NCI-H2171 treated with DMSO at 0.1 percent for 48 hours (cell line): ENCODE measurements at regions not wholly inside any gene's neighbourhood (a gene's known extent, or its start where the extent isn't known, plus 50 kb on each side); places are given as distances from the start of the nearest gene placed in this dataset.
"Not testable (repeated sequence)": the region's sequence is repeated elsewhere in the genome, so short reads cannot be mapped to it uniquely, and the experiment has no call there.

ENCODE experiments used
- DNase-seq: peaks from one replicate; lab custom pipeline; 2025; lab: John Stamatoyannopoulos, UW

DNA sequence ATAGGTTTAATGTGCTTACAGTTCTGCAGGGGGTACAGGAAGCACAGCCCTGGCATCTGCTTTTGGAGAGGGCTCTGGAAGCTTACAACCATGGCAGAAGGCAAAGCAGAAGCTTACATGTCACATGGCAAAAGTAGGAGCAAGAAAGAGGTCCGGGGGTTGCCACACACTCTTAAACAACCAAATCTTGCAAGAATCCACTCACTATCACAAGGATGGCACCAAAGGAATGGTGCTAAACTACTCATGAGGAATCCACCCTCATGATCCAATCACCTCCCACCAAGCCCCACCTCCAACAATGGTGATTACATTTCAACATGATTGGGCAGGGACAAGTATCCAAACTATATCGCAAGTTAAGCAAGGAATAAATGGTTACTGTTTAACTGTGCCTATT, 255.8 kb upstream of the AVPR1A start:
- no peak for DNase-seq

DNA sequence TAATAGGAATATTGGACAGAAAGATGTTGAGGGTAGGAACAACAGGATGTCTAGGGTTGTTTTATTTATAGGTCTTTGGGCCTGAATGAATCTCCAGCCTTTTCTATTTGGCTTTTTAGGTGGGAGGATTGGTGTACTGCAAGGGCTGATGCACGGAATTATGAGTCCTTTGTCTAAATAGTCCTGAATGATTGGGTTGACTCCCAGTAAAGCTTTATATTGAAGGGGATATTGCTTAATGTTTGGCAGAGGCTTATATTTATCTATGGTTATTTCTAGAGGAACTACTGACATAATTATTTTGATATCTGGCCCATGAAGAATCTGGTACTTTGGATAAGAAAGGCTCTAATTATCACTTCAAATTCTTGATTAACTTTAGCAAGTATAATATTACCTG, 253.6 kb upstream of the AVPR1A start:
- no peak for DNase-seq

DNA sequence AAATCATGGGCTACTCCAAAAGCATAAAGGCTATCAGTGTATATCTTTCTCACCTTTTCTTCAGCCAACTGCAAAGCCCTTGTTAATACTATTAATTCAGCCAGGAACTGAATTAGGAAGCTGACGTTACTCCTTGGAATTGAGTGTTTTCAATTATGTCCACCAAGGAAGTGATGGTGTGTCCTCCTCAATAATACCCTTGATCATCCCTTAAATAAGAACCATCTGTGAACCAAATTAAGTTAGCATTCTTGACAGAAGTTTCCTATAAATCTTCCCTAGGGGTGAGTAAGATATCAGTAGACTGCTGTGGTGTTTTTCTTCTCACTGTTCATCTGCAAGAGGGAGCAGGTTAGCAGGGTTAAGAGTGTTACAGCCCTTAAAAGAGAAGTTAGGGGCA, 252.3 kb upstream of the AVPR1A start:
- DNase-seq = no peak

DNA sequence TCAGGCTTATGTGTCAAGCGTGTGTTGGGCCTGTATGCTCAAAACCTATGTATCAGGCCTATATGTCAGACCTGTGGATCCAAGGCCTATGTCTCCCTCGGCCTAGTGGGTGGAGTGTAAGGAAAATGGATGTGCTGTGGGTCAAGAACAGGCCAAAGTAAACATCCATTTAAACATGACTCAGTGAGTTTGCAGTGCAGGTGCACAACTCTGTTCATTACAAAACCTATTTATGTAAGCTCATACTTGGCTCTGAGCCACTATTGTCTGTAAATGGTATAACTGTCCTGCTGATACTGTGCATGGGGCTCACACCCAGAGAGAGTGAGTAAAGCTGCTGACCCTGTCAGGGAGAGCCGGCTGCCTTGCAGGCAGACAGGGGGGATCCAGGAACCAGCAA, 249.7 kb upstream of the AVPR1A start:
- DNase-seq = no peak

DNA sequence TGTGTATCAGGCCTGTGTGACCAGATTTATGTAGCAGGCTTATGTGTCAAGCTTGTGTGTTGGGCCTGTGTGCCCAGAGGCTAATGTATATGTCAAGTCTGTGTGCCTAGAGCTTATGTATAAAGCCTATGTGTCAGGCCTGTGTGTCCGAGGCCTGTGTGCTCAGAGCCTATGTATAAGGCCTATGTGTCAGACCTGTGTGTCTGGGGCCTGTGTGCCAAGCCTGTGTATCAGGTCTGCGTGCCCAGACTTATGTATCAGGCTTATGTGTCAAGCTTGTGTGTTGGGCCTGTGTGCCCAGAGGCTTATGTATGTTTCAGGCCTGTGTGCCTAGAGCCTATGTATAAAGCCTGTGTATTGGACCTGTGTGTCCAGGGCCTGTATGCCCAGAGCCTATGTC, 249.3 kb upstream of the AVPR1A start:
- DNase-seq = no peak

DNA sequence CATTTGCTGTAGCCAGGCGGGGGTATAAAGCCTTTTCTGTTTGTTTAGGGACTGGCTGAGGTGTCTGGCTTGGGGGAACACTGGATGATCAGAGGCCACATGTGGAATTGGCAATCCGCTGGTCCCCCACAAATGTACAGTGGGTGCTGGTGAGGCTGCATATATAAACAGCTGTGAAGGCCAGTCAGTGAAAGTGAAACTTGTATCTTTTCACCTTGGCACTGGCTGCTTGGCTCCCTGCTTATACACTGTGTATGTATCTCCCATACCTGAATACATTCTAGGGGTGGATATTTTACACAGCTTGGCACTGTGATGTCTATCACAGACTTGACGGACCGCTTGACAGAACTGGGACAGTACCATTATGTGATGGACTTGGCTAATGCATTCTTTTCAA, 246.8 kb upstream of the AVPR1A start:
- DNase-seq = no peak

GRCh38 chr12:63396135-63396534, 245.1 kb upstream of the AVPR1A start:
- DNase-seq = no peak

- DNase-seq = no peak
Observed at GRCh38 chr12:63394983-63395382, 244.0 kb upstream of the AVPR1A start.

GRCh38 chr12:63394349-63394748, 243.3 kb upstream of the AVPR1A start:
- DNase-seq = no peak

- DNase-seq = no peak
Observed at GRCh38 chr12:63389211-63389610, 238.2 kb upstream of the AVPR1A start.

DNA sequence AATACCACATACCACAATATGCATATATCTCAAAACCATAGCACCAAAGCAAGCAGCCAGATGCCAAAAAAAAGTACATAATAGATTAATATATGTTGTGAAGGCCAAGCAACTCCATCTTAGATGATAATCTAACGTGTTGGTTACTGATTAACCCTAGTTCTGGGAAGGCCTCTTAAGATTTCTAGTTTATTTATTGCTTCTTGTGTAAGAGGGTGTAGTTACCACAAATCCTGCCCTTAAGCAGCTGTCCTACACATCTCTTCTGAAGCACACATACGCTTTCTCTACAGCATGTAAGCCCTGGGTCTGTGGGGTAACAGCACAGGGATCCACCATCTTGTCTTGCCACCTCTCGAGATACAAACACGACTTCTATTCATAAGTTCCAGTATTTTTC, 236.8 kb upstream of the AVPR1A start:
- DNase-seq = no peak

DNA sequence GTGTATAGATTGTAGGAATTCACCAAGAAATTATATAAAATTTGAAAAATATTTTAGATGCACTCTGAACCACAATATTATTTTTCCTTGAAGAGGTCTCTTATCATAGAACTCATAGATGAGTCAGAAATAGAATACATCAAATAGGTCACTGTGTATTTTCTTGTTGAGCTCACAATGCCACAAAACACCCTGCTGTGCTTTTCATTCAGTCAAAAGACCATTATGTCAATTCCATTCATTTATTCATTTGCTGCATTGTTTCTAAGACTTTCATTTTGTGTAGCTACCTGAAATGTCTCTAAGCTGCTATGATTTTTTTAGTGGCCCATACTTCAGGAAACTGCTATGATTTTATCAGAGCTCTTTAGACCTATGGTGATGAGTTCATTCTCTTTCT, 231.9 kb upstream of the AVPR1A start:
- DNase-seq = no peak

DNA sequence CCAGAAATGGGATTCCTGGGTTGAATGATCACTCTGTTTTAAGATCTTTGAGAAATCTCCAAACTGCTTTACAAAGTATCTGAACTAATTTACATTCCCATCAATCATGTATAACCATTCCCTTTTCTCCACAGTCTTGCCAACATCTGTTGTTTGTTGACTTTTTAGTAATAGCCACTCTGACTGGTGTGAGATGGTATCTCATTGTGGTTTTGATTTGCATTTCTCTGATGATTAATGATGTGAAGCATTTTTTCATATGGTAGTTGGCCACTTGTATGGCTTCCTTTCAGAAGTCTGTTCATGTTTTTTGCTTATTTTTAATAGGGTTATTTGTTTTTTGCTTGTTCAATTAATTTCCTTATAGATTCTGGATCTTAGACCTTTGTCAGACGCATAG, 211.8 kb upstream of the AVPR1A start:
- DNase-seq = no peak

DNA sequence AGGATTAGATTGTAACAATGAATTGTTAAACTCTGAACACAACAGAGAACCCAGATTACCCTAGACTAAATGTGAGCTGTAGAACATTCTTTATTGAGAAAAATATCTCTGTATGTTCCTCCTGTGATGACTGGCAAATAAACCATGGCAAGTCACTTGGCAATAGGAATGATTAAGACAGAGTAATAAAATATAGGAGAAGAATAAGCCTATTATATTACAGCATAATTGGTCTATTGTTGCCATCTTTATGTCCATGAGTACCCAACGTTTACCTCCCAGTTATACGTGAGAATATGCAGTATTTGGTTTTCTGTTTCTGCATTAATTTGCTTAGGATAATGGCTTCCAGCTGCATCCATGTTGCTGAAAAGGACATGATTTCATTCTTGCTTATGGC, 211.2 kb upstream of the AVPR1A start:
- DNase-seq = no peak

DNA sequence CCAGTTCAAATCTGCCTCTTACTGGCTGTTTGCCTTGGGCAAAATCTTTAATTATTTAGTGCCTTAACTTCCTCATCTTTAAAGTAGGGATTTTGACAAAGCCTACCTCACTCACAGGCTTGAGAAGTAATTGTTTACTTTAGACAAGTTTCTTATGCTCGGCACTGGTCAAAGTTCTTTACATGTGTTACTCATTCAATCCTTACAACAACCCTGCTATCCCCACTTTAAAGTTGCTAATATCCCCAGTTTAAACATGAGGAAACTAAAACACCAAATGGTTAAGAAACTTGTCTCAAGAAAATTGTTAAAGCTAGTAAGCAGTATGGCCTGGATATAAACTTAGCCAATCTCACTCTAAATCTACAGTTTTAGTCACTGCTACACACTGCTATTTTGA, 204.0 kb upstream of the AVPR1A start:
- no peak for DNase-seq

DNA sequence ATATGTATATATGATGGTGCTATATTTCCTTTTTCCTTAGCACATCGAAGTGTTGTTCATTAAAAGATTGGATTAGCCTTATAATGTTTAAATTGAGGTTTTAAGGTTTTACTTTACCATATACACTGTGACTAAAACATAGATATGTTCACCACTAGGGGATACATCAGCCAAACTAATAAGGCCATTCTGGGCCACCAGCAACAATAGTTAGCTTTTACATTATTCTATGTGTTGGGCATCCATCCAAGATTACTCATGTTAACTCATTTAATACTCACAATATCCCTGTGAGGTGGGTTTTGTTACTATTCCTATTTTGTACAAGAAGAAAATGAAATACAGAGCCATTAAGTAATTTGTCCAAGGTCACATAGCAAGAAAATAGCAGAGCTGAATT, 202.6 kb upstream of the AVPR1A start:
- no peak for DNase-seq

DNA sequence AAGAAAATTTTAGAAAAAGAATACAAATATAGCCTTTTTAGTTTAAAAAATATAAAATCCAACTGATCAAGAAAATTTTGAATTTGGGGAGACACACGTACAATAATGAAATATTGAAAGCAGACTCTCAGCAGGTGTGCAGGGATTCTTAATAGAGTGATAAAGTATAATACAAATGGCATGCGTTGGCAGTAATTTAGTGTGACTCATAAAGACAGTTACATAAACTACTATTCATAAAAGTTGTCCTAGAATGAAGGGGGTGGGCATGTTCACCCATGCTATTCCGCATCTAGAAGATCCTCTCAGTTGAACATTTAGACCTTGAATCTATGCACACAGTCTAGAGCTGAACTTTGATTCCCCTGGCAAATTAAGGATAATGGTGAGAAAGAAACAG, 200.4 kb upstream of the AVPR1A start:
- no peak for DNase-seq

- no peak for DNase-seq
Observed at GRCh38 chr12:63348556-63348955, 197.6 kb upstream of the AVPR1A start.

- DNase-seq = not testable (repeated sequence)
Observed at GRCh38 chr12:63337158-63337557, 186.2 kb upstream of the AVPR1A start.

- DNase-seq = no peak
Observed at GRCh38 chr12:63326260-63326659, 175.3 kb upstream of the AVPR1A start.

DNA sequence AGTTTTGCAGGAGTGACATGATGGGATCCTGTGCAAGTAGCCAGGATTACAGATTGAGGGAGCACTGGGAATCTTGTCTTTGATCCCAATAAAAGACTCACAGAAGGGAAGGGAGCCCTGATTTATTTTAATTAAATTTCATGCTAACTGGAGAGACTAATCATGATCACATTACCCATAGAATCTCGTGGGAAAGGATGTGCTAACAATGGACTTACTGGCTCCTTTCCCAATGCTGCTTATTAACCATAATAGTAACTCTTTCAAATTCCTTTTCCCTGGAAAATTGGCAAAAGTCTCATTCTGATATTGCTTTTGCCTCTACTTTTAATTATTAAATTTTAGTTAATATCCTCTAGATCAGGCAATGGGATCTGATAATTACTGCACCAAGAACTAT, 174.8 kb upstream of the AVPR1A start:
- DNase-seq = no peak

GRCh38 chr12:63323942-63324341, 172.9 kb upstream of the AVPR1A start:
- DNase-seq = no peak

DNA sequence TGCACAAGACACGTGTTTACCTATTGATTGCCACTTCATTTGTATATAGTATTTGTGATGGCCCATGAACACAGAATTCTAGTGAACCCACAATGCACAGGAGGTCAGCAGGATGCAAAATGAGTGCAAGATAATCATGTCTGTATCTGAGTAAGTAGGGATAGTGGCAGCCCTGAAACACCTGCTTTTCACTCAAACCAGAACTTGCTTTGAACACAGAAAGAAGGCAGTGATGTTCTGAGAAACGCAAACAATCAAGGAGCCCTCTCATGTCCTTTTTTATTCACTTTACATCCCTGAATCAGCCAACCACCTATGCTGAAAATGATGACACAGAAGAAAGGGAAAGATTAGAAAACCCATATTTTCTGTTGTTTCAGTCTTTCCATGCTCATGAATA, 170.4 kb upstream of the AVPR1A start:
- no peak for DNase-seq

- DNase-seq = no peak
Observed at GRCh38 chr12:63319936-63320633, 169.1 kb upstream of the AVPR1A start.

DNA sequence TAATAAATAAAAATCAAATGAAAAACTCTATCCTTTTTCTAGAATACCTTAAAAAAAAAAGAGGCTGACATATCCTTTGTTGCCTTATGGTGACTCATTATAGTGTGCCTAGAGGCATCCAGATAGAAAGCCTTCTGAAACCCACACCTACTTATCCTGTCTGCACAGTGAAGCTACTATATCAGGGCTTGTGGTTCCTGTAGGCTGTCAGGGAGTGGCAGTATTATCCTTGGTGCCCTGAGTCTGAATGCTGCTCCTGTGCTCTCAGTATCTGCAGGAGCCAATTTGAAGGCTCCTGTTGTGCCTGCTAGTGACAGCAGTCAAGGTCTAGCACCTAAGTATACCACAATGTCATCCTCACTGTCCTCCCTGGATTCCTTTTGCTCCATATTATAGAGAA, 168.4 kb upstream of the AVPR1A start:
- no peak for DNase-seq
